HEK293 (cell line): ENCODE measurements at regions not wholly inside any gene's neighbourhood (a gene's known extent, or its start where the extent isn't known, plus 50 kb on each side); places are given as distances from the start of the nearest gene placed in this dataset.
"Not testable (repeated sequence)": the region's sequence is repeated elsewhere in the genome, so short reads cannot be mapped to it uniquely, and the experiment has no call there.

ENCODE experiments used
- CTCF ChIA-PET: fragments of 350-600 bp; formaldehyde crosslinking; extraction: SDS; loops from one replicate; lab custom pipeline; 2021; ENCODE audit warnings: antibody characterized with exemption; lab: Yijun Ruan, JAX
- POLR2A ChIA-PET: fragments of 300-600 bp; formaldehyde crosslinking; extraction: SDS; loops from one replicate; lab custom pipeline; 2020; ENCODE audit warnings: antibody characterized with exemption, inconsistent platforms; lab: Yijun Ruan, JAX
- H3K27ac ChIP-seq: fragments of 200-500 bp; sonication (Bioruptor generic); 2 replicates; pipeline ENCODE4 v1.5.1; 2014; ENCODE audit warnings: low read depth, low read length, control low read depth, inconsistent platforms; ENCODE audit errors: extremely low read depth
- H3K36me3 ChIP-seq, 2 experiments: fragments of 200-500 bp in 1 of 2; sonication (Bioruptor generic) in 1 of 2; 1 replicate in 1 of 2; 2 replicates in 1 of 2; pipeline ENCODE4 v1.5.1; 2014 to 2017; ENCODE audit warnings: inconsistent platforms in 2 of 2, low read length in 2 of 2; ENCODE audit not compliant: control insufficient read depth in 2 of 2, insufficient read depth in 1 of 2
- H3K4me1 ChIP-seq: fragments of 200-500 bp; sonication (Bioruptor generic); 2 replicates; pipeline ENCODE4 v1.5.1; 2014; ENCODE audit warnings: mild to moderate bottlenecking, low read length, inconsistent platforms; ENCODE audit not compliant: control insufficient read depth, insufficient read depth
- H3K4me3 ChIP-seq: 2 replicates; pipeline ENCODE4 v1.5.1; 2011; ENCODE audit warnings: low read depth, mild to moderate bottlenecking, control low read depth, low read length, moderate library complexity
- H3K9me3 ChIP-seq: fragments of 200-500 bp; sonication (Bioruptor generic); 2 replicates; pipeline ENCODE4 v1.5.1; 2014; ENCODE audit warnings: low read depth, low read length, inconsistent platforms; ENCODE audit not compliant: control insufficient read depth, insufficient read depth
- HOXA7 ChIP-seq: sonication (generic); formaldehyde crosslinking; IDR thresholded peaks from 2 replicates; pipeline ENCODE4 v1.8.1; 2022; ENCODE audit warnings: missing genetic modification reagents, borderline replicate concordance
- KLF9 ChIP-seq: fragments of 450-650 bp; formaldehyde crosslinking; IDR thresholded peaks from 2 replicates; pipeline ENCODE4 v1.5.1; 2016; ENCODE audit warnings: missing biosample characterization, missing genetic modification characterization, low read depth
- OSR2 ChIP-seq: fragments of 450-650 bp; formaldehyde crosslinking; IDR thresholded peaks from 2 replicates; pipeline ENCODE4 v1.5.1; 2016; ENCODE audit warnings: missing biosample characterization, missing genetic modification characterization
- SALL2 ChIP-seq: fragments of 450-650 bp; formaldehyde crosslinking; IDR thresholded peaks from 2 replicates; pipeline ENCODE4 v1.5.0; 2017; ENCODE audit warnings: missing biosample characterization, mild to moderate bottlenecking, missing genetic modification characterization, borderline replicate concordance
- SCRT1 ChIP-seq: fragments of 450-650 bp; formaldehyde crosslinking; IDR thresholded peaks from 2 replicates; pipeline ENCODE4 v1.5.1; 2016; ENCODE audit warnings: missing biosample characterization, missing genetic modification characterization, borderline replicate concordance
- YY2 ChIP-seq: fragments of 450-650 bp; formaldehyde crosslinking; IDR thresholded peaks from 2 replicates; pipeline ENCODE4 v1.5.1; 2016; ENCODE audit warnings: missing biosample characterization, missing genetic modification characterization
- ZBTB21 ChIP-seq: fragments of 450-650 bp; formaldehyde crosslinking; IDR thresholded peaks from 2 replicates; pipeline ENCODE4 v1.5.1; 2017; ENCODE audit warnings: missing biosample characterization, missing genetic modification characterization
- ZFHX2 ChIP-seq: fragments of 450-650 bp; formaldehyde crosslinking; conservative IDR thresholded peaks from 2 replicates; pipeline ENCODE4 v1.5.1; 2016; ENCODE audit warnings: missing biosample characterization, missing genetic modification characterization
- ZNF114 ChIP-seq: fragments of 450-650 bp; formaldehyde crosslinking; IDR thresholded peaks from 2 replicates; pipeline ENCODE4 v1.5.0; 2017; ENCODE audit warnings: missing biosample characterization, missing genetic modification characterization
- ZNF132 ChIP-seq: fragments of 450-650 bp; formaldehyde crosslinking; IDR thresholded peaks from 2 replicates; pipeline ENCODE4 v1.5.1; 2017; ENCODE audit warnings: missing biosample characterization, missing genetic modification characterization, borderline replicate concordance
- ZNF16 ChIP-seq: fragments of 450-650 bp; formaldehyde crosslinking; IDR thresholded peaks from 2 replicates; pipeline ENCODE4 v1.5.1; 2016; ENCODE audit warnings: low read depth, missing biosample characterization, missing genetic modification characterization
- ZNF239 ChIP-seq: fragments of 450-650 bp; formaldehyde crosslinking; IDR thresholded peaks from 2 replicates; pipeline ENCODE4 v1.5.1; 2016; ENCODE audit warnings: missing biosample characterization, missing genetic modification characterization
- ZNF354C ChIP-seq: fragments of 450-650 bp; formaldehyde crosslinking; IDR thresholded peaks from 2 replicates; pipeline ENCODE4 v1.5.1; 2016; ENCODE audit warnings: missing biosample characterization, missing genetic modification characterization, low read depth, borderline replicate concordance
- ZNF426 ChIP-seq: fragments of 450-650 bp; formaldehyde crosslinking; IDR thresholded peaks from 2 replicates; pipeline ENCODE4 v1.5.1; 2017; ENCODE audit warnings: missing biosample characterization, missing genetic modification characterization, mild to moderate bottlenecking, inconsistent platforms, moderate library complexity
- ZNF571 ChIP-seq: fragments of 450-650 bp; formaldehyde crosslinking; IDR thresholded peaks from 2 replicates; pipeline ENCODE4 v1.5.0; 2017; ENCODE audit warnings: missing biosample characterization, missing genetic modification characterization
- ZNF843 ChIP-seq: fragments of 450-650 bp; formaldehyde crosslinking; IDR thresholded peaks from 2 replicates; pipeline ENCODE4 v1.5.1; 2016; ENCODE audit warnings: missing biosample characterization, missing genetic modification characterization
- TF ChIP-seq, protein P1 (sequence below): fragments of 450-650 bp; formaldehyde crosslinking; IDR thresholded peaks from 2 replicates; pipeline ENCODE4 v1.5.1; 2016; ENCODE audit warnings: missing biosample characterization, missing genetic modification characterization
- TF ChIP-seq, protein P2 (sequence below): fragments of 450-650 bp; formaldehyde crosslinking; IDR thresholded peaks from 2 replicates; pipeline ENCODE4 v1.5.1; 2017; ENCODE audit warnings: missing biosample characterization, missing genetic modification characterization
- TF ChIP-seq, protein P3 (sequence below): fragments of 450-650 bp; formaldehyde crosslinking; conservative IDR thresholded peaks from 2 replicates; pipeline ENCODE4 v1.5.1; 2016; ENCODE audit warnings: low read depth, missing biosample characterization, missing genetic modification characterization
- TF ChIP-seq, protein P4 (sequence below): fragments of 450-650 bp; formaldehyde crosslinking; IDR thresholded peaks from 2 replicates; pipeline ENCODE4 v1.5.1; 2016; ENCODE audit warnings: missing biosample characterization, missing genetic modification characterization

DNA sequence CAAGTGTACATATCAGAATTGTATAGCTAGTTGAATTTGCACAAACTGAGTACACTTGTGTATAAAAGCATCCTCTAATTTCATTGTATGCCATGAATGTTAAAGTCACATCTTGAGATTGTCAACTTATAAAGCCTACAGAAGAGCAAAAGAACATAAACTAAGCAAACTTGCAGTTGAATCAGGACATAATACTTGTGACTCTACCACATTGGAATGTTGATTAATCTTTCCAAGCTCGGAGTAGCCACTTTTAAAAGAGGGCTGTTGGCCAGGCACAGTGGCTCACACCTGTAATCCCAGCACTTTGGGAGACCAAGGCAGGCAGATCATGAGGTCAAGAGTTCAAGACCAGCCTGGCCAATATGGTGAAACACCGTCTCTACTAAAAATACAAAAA is 1220.8 kb upstream of the B3GALT2 start:
- H3K9me3 ChIP-seq, H3K4me1 ChIP-seq, H3K27ac ChIP-seq, H3K36me3 ChIP-seq, H3K4me3 ChIP-seq, POLR2A ChIA-PET, CTCF ChIA-PET: not testable (repeated sequence)

DNA sequence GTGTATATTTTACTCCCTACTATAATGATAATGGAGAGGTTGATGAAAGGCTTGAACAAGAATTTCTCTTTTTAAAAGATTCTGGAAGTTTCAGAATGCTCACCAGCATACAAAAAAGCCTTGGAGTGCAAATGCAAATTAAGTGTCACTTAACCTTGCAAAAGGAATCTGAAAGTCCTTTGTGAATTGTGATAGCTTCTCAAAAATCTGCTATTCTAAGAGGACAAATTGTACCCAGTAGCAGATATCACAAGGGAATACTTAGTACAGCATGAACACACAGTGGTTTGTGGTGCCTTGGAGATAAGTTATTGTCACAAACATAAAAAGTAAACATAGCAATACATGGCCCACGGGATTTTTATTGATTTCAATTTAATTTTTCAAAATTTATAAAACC is 1208.3 kb upstream of the B3GALT2 start:
- H3K4me1 ChIP-seq = no peaks in the 10 kb centered on the region
- CTCF ChIA-PET = interaction anchor here (0.6 to 0.7 kb wide), 3 partner anchors 32 to 1600 kb away, joined by 3 to 6 read pairs (median 3); no protein-coding TSS in a partner anchor
- TF ChIP-seq SCRT1 (tag by site-specific recombination) = no peak
- TF ChIP-seq, protein P1, sequence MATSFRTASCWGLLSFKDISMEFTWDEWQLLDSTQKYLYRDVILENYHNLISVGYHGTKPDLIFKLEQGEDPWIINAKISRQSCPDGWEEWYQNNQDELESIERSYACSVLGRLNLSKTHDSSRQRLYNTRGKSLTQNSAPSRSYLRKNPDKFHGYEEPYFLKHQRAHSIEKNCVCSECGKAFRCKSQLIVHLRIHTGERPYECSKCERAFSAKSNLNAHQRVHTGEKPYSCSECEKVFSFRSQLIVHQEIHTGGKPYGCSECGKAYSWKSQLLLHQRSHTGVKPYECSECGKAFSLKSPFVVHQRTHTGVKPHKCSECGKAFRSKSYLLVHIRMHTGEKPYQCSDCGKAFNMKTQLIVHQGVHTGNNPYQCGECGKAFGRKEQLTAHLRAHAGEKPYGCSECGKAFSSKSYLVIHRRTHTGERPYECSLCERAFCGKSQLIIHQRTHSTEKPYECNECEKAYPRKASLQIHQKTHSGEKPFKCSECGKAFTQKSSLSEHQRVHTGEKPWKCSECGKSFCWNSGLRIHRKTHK = no peak
- no peak for TF ChIP-seq ZNF132 (tag by site-specific recombination)
- TF ChIP-seq HOXA7 = no peak
- TF ChIP-seq ZNF239 (tag by site-specific recombination) = no peak
- TF ChIP-seq, protein P2, sequence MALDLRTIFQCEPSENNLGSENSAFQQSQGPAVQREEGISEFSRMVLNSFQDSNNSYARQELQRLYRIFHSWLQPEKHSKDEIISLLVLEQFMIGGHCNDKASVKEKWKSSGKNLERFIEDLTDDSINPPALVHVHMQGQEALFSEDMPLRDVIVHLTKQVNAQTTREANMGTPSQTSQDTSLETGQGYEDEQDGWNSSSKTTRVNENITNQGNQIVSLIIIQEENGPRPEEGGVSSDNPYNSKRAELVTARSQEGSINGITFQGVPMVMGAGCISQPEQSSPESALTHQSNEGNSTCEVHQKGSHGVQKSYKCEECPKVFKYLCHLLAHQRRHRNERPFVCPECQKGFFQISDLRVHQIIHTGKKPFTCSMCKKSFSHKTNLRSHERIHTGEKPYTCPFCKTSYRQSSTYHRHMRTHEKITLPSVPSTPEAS (tag by site-specific recombination) = no peak
- TF ChIP-seq ZNF426 = no peak
- no peak for TF ChIP-seq ZBTB21
- TF ChIP-seq ZNF16 = no peak
- no peak for TF ChIP-seq SALL2 (tag by site-specific recombination)
- TF ChIP-seq OSR2 = no peak
- TF ChIP-seq, all 188 proteins: peak for 0
- Histone ChIP-seq H3K4me3 (no peak overlapping the region), H3K27ac (no peak overlapping the region), H3K9me3 (no peaks in the 10 kb centered on the region), H3K36me3 (no peaks in the 10 kb centered on the region)
- POLR2A ChIA-PET = no interaction called here

- Histone ChIP-seq H3K4me3 (no peak overlapping the region), H3K9me3 (no peaks in the 10 kb centered on the region), H3K36me3 (no peaks in the 10 kb centered on the region), H3K4me1 (no peaks in the 10 kb centered on the region), H3K27ac (no peak overlapping the region)
- POLR2A ChIA-PET = no interaction called here
- TF ChIP-seq ZFHX2 (tag by site-specific recombination) (no peak), YY2 (no peak), ZNF114 (tag by site-specific recombination) (no peak), KLF9 (tag by site-specific recombination) (no peak), ZNF354C (no peak), ZNF843 (no peak), HOXA7 (no peak), ZNF571 (tag by site-specific recombination) (no peak)
- TF ChIP-seq, protein P3, sequence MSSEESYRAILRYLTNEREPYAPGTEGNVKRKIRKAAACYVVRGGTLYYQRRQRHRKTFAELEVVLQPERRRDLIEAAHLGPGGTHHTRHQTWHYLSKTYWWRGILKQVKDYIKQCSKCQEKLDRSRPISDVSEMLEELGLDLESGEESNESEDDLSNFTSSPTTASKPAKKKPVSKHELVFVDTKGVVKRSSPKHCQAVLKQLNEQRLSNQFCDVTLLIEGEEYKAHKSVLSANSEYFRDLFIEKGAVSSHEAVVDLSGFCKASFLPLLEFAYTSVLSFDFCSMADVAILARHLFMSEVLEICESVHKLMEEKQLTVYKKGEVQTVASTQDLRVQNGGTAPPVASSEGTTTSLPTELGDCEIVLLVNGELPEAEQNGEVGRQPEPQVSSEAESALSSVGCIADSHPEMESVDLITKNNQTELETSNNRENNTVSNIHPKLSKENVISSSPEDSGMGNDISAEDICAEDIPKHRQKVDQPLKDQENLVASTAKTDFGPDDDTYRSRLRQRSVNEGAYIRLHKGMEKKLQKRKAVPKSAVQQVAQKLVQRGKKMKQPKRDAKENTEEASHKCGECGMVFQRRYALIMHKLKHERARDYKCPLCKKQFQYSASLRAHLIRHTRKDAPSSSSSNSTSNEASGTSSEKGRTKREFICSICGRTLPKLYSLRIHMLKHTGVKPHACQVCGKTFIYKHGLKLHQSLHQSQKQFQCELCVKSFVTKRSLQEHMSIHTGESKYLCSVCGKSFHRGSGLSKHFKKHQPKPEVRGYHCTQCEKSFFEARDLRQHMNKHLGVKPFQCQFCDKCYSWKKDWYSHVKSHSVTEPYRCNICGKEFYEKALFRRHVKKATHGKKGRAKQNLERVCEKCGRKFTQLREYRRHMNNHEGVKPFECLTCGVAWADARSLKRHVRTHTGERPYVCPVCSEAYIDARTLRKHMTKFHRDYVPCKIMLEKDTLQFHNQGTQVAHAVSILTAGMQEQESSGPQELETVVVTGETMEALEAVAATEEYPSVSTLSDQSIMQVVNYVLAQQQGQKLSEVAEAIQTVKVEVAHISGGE (tag by site-specific recombination) = no peak
- TF ChIP-seq, protein P4, sequence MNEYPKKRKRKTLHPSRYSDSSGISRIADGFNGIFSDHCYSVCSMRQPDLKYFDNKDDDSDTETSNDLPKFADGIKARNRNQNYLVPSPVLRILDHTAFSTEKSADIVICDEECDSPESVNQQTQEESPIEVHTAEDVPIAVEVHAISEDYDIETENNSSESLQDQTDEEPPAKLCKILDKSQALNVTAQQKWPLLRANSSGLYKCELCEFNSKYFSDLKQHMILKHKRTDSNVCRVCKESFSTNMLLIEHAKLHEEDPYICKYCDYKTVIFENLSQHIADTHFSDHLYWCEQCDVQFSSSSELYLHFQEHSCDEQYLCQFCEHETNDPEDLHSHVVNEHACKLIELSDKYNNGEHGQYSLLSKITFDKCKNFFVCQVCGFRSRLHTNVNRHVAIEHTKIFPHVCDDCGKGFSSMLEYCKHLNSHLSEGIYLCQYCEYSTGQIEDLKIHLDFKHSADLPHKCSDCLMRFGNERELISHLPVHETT = no peak
- CTCF ChIA-PET = interaction anchor here (0.6 kb wide), 1 partner anchor 39 kb away, joined by 3 read pairs; no protein-coding TSS in a partner anchor
Observed at GRCh38 chr1:194387531-194387930, 1201.1 kb upstream of the B3GALT2 start.
